ENCODE measurements at regions not wholly inside any gene's neighbourhood (a gene's known extent, or its start where the extent isn't known, plus 50 kb on each side); places are given as distances from the start of the nearest gene placed in this dataset.

DNA sequence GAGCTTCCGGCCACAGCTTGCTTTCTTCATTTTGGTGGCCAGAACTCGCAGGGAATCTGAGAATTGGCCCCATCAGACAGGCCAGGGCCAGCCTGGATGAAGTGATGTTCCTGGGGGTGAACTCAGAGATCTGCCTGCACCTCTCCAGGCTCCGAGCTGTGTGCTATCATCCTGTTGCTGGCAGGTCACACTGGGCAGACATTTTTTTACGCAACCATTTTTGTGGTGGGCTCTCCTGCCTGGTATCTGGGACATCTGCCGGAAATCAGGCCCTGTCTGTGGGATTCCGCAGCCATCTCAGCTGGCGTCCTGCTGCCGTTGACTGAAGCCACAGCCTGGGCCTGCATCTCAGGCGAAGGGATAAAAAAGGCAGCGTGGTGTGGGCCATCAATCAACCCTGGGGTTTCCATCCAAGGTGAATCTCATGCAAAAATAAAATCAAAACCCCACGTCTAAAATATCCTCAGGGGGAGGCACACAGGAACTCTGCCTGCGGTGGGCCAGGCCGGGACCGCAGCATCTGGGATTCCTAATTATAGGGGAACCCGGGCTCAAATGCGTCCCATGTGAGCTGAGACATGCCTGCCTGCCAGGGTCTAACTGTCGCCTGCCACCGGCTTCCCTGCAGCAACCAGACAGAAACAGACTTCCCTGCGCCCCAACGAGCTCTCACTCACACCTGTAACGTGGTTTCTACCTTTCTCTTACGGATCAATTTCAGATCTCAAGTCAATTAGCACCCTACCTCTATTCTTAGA, 174.3 kb downstream of the SYK start:
- in situ Hi-C loops (cut with MboI; ENCODE audit: low pct_unique_long_range_greater_than_20kb, low sequenced_read_pairs, unreplicated experiment), result no loop called here
- DNase-seq (ENCODE audit: low spot score), result no peak
- TF ChIP-seq, protein P1, sequence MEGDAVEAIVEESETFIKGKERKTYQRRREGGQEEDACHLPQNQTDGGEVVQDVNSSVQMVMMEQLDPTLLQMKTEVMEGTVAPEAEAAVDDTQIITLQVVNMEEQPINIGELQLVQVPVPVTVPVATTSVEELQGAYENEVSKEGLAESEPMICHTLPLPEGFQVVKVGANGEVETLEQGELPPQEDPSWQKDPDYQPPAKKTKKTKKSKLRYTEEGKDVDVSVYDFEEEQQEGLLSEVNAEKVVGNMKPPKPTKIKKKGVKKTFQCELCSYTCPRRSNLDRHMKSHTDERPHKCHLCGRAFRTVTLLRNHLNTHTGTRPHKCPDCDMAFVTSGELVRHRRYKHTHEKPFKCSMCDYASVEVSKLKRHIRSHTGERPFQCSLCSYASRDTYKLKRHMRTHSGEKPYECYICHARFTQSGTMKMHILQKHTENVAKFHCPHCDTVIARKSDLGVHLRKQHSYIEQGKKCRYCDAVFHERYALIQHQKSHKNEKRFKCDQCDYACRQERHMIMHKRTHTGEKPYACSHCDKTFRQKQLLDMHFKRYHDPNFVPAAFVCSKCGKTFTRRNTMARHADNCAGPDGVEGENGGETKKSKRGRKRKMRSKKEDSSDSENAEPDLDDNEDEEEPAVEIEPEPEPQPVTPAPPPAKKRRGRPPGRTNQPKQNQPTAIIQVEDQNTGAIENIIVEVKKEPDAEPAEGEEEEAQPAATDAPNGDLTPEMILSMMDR (IDR thresholded peaks at IDR 0.05; ENCODE audit: extremely low read depth, insufficient read depth, missing control alignments), result no peak

DNA sequence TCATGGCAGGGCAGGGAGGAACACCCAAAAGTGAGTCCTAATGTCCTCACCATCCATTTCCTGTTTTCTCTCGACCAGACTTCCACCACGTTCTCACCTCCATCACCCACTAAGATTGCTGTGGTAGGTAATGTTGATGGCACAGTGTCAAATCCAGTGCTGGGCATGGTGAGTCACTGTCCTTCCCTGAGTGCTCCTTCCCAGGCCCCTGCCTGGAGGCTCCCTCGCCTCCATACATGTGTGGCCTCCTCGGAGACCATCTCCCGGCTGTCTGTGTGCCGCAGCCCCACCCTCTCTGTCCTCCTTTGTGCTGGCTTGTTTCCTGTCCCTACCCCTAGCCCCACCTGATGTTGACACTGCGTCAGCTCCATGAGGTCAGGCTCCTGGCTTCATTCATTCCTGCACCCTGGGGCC, 177.5 kb downstream of the SYK start:
- TF ChIP-seq, protein P1 (IDR thresholded peaks at IDR 0.05; ENCODE audit: extremely low read depth, insufficient read depth, missing control alignments), result no peak
- no peak for DNase-seq (ENCODE audit: low spot score)
- in situ Hi-C loops (cut with MboI; ENCODE audit: low pct_unique_long_range_greater_than_20kb, low sequenced_read_pairs, unreplicated experiment), result no loop called here

DNA sequence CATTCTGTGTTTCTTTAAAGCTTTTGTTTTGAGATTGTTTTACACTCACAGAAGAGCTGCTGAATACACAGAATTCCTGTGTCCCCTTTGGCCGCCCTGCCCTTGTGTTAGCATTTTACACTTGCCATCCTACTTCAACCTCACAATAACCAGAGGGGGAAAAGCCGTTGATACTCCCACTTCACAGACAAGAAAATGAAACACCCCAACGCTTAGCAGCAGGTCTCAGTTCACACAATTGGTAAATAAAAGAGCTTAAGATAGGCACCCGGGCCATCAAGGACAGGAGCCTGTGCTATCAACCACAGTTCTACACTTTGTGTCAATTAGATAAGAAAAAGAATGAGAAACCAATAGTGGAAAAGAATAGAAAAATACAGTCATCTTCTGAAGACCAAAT, 178.0 kb downstream of the SYK start:
- TF ChIP-seq, protein P1 (IDR thresholded peaks at IDR 0.05; ENCODE audit: extremely low read depth, insufficient read depth, missing control alignments), result no peak
- DNase-seq (ENCODE audit: low spot score), result no peak
- in situ Hi-C loops (cut with MboI; ENCODE audit: low pct_unique_long_range_greater_than_20kb, low sequenced_read_pairs, unreplicated experiment), result no loop called here

DNA sequence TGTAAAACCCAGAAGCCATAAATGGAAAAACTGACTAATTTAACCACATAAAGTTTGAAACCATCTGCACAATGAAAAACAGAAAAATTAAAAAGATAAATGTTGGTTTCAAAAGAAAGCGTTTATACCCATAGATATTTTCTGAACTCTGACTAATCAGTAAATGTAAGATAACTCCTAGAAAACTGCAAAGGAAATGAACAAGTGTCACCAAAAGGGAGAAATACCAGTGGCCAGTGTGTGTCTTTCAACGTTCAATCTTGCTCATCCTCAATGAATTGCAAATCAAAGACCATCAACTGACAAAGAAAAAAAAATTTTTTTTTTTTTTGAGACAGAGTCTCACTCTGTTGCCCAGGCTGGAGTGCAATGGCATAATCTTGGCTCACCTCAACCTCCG, 180.1 kb downstream of the SYK start:
- in situ Hi-C loops (cut with MboI; ENCODE audit: low pct_unique_long_range_greater_than_20kb, low sequenced_read_pairs, unreplicated experiment), result no loop called here
- TF ChIP-seq, protein P1 (IDR thresholded peaks at IDR 0.05; ENCODE audit: extremely low read depth, insufficient read depth, missing control alignments), result no peak
- no peak for DNase-seq (ENCODE audit: low spot score)

DNA sequence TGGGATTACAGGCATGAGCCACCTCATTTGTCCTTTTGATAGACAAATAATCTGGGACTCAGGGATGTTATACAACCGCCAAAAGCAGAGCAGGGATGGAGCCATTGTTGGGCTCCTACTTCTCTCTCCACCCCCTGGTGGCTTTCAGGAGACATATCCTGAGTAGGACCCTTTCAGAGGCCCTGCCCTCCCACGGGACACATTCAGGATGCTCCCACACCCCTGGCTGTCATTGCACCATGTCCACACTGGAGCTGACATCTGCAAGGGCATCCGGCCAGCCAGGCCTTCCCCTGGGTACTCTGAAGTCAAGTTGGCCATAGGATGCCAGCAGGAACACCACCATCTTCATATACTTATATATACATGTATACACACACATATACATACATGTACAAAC, 181.8 kb downstream of the SYK start:
- TF ChIP-seq, protein P1 (IDR thresholded peaks at IDR 0.05; ENCODE audit: extremely low read depth, insufficient read depth, missing control alignments), result no peak
- DNase-seq (ENCODE audit: low spot score), result no peak
- in situ Hi-C loops (cut with MboI; ENCODE audit: low pct_unique_long_range_greater_than_20kb, low sequenced_read_pairs, unreplicated experiment), result no loop called here

DNA sequence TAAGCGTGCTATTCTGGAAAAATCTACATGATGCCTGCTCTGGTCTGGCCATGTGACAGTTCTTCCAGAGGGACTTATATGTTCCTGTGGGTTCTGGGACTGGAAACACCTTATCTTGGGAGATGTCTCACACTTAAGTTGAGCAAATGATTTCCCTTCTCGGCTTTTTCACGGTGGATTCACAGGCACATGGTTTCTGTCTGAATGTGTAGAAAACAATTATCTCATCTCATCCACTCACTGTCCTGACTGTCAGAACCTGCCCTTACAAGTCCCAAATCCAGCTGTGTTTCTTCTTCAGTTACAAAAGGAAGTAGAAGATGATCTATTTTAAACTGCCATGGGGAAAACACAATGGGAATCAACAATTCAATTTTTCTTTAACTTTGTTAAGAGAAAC, 184.0 kb downstream of the SYK start:
- in situ Hi-C loops (cut with MboI; ENCODE audit: low pct_unique_long_range_greater_than_20kb, low sequenced_read_pairs, unreplicated experiment), result no loop called here
- TF ChIP-seq, protein P1 (IDR thresholded peaks at IDR 0.05; ENCODE audit: extremely low read depth, insufficient read depth, missing control alignments), result no peak
- DNase-seq (ENCODE audit: low spot score), result no peak
